NCI-H2171 (cell line): ENCODE measurements at regions not wholly inside any gene's neighbourhood (a gene's known extent, or its start where the extent isn't known, plus 50 kb on each side); places are given as distances from the start of the nearest gene placed in this dataset.

ENCODE experiments used
- DNase-seq: peaks from one replicate; lab custom pipeline; 2025; lab: John Stamatoyannopoulos, UW

DNA sequence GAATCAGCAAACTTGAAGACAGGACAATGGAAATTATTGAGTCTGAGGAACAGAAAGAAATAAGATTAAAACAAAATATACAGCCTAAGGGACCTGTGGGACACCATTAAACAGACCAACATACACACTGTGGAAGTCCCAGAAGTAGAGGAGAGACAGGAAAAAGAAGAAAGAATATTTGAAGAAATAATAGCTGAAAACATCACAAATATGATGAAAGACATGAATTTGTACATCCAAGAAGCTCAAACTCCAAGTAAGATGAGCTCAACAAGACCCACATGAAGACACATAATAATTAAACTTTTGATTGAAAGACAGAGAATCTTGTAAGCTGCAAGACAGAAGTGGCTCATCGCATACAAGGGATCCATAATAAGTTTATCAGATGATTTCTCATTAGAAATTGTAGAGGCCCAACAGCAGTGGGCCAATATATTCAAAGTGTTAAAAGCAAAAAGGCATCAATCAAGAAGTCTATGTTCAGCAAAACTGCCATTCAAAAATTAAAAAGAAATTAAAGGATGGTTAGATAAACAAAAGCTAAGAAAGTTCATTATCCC lies 311.3 kb upstream of the ADGRL2 start:
- no peak for DNase-seq

DNA sequence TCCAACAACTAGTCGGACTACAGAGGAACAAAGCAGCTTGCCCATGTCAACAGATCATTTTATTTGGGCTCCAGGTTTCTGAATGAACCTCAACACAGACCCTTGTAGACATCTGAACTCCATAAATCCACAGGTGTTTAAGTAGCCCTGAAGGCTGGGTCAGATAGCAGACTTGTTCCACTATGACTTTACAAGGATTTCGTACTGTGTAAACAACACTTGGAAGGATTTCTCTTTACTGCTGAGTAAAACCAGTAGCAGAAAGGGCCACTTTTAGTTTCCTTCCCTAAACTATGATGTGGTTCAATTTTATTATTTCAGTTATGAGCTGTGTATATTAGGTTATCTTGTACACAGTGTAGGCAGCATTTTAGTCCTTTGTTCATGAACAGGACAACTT lies 316.4 kb upstream of the ADGRL2 start:
- DNase-seq, result no peak

DNA sequence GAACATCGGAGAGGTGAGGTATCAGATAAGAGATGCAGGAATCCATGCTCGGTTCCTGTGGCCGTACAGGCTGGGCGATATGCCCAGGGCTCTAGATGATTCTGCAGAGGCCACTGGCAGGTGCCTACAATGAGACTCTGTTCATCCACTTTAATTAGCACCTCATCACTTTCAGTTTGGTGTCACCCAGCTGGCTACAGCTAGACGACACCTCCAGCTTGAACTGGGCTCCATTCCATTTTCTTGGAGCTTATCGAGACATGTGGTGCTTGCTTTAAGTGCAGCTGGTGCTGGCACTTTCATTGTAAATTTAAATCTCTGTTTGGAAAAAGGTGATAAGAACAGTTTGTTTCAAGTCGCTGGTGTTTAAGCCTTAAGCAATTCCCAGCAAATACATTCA lies 322.5 kb upstream of the ADGRL2 start:
- no peak for DNase-seq

DNA sequence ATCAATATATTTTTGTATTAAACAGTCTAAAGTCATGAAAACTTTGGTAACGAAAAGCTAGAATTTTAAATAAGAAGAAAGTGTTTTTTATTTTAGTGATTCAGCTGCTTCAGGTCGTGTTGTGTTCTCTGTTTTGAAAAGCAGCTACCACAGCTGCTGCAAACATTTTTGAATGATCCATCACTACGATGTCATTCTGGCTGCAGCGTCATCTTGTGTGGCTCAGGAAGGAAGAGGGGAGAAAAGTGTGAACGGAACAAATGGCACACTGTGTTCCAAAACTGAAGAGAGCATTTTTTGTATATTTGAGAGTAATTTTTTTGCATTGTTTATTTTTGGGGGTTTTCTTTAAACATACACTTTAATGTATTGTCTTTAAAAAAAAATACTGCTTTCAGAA lies 323.0 kb upstream of the ADGRL2 start:
- no peak for DNase-seq

DNA sequence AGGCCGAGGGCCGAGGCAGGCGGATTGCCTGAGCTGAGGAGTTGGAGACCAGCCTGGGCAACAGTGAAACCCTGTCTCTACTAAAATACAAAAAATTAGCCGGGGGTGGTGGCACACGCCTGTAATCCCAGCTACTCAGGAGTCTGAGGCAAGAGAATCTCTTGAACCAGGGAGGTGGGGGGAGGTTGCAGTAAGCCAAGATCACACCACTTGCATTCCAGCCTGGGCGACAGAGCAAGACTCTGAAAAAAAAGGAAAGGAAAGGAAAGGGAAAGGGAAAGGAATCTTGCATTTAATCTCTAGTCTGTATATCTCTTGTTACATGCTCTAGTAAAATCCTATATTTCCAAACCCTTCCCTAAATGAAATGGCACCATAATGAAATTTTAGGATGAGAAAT lies 328.3 kb upstream of the ADGRL2 start:
- DNase-seq, result no peak

DNA sequence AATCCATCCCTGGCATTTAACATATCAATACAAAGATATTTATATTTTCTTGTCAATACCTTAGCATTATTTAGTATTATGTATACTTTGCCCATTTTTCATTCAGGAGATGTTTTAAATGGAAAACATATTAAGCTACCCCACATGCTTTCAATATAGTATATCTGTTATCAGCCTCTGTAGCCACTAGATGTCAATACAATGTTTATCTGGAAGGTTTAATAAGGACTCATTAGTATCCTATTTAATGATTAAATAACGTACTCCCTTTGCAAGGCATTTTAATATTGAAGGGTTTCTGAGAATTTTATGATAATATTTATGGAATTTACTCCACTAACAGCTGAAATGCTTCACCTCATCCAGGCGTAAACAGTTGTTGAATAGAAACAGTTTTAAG lies 329.5 kb upstream of the ADGRL2 start:
- no peak for DNase-seq

DNA sequence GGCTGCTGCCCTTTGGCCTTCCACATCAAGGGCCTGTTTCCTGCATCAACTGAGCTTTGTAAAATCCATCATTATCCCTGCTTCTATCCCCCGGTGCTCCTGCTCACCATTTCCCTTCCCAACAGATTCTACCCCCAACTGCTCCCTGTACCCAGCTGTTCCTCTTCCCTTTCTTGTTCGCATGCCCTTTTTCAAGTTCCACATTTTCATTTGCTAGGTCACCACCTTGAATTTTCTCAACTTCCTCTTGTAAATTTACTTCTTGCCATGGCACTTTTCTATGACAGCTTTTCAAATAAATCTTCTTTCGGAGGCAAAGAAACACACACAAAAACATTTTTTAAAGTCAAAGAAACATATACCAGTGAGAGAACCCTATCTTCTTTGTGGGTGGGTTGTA lies 330.5 kb upstream of the ADGRL2 start:
- DNase-seq, result no peak

DNA sequence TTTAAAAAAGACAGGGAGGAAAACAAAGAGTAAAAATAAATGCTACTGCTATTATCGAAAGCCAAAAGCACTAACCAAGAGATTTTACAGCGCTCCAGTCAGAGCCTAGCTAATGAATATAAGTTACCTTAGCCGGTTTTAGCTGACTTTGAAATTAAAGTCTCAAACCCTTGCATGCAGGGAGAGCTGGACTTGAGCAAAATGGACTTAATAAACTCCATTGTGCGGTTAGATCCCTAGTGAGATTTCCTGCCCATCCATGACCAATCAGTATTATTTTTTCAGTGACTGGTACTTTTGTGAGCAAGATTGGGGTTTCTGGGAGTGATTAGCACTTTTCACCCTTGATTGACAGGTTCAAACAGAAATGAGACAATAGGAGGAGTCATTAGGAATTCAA lies 333.4 kb upstream of the ADGRL2 start:
- DNase-seq, result no peak

DNA sequence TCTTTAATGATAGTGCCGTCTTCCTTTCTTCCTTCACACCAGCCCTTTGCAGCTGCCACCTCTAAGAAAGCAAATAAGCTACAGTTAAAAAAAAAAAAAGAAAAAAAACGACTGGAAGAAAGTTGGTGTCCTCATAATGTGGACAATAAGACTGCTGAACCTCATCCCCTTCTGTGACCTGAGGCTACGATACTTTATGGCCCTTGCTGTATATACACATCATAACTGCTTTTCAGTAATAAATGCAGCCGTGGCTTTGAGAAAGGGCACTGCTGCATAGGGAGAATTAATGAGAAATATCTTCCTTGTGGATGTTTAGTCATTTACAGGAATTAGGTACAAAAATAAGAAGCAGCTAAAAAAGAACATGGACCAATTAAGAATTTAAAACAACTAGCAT lies 333.8 kb upstream of the ADGRL2 start:
- no peak for DNase-seq

DNA sequence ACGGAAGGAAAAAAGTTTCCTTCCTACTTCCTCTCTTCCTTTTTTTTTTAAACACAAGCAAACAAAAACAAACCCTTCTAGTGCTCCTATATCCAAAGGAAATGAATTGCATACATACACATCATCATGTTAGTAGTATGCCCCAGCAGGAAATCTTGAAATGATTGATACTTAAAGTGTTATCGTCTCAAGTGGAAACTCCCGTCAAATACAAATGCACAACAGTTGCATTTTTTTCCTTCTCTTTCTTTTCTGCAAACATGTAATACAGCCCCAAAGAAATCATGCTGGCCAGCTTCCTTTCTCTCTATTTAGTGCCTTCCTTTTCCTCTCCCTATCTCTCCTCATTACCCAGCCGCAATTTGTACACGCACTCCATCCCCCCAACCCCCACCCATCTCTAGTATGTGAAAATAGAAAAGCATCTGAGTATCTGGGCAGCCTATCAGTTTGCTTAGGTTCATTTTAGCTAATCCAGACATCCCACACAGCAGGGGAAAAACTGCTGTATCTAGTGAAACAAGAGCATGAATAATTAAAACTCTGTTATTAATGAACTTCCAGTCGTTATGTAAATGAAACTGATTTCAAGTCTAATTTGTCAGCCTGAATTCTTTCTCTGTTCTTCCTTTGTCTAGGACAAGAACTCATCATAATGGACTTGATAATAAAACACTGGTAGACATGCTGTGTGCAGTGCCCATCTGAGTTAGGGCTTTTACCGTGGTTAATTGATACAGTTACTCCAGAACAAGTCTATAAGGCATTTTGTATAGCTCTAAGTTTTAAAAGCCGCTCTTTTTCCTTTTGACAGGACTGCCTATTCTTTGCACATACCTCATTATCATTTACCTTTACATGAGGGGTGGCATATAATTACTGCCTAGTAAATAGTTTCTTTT lies 336.5 kb upstream of the ADGRL2 start:
- no peak for DNase-seq

DNA sequence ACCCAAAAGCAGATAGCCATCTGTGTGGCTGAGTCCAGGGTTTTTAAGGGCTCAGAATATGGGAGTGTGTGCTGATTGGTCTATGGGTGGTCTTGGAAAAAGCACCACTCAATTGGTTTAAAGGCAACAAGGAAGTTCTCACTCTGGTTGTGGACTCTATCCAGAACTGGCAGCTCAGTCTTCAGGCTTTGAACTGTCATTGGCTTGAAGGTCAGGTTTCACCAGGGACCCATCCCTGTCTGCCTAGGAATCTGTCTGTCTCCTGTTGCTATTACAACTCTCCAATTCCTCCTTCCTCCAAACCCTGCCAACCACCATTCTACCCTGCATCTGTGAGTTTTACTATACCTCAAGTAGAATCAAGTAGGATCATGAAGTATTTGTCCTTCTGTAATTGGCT lies 341.7 kb upstream of the ADGRL2 start:
- DNase-seq, result no peak

DNA sequence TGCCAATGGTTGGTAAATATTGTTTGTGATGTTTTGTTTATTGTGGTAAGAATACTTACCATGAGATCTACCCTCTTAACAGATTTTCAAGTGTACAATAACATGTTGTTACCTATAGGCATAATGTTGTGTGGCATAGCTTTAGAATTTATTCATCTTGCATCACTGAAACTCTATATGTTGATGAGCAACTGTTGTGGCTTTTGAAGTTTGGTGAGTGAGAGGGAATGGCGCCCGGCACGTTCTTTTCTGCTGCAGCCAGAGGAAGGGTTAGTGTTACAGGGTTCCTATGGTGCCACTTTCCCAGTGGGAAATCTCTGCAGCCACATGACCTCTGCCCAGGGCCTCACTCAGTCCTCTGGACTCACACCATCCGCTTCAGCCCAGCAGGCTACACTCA lies 342.5 kb upstream of the ADGRL2 start:
- no peak for DNase-seq

DNA sequence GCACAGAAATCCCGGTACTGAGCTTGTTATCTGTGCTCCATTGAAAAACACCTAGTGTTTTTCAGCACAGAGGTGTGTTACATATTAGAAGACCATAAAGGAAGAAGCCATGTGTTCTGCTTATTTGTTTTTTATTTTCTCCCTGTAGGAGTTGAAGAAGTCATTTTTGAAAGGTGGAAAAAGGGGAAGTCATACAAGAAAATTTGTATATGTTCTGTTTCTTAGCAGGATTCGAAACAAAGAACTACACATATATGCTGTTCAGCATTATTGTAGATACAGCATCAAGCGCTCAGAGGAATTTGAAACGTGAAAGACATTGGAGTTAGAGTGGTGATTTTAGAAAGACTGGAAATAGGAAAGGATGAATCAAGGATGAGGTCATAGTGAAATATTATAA lies 345.3 kb upstream of the ADGRL2 start:
- DNase-seq, result no peak

DNA sequence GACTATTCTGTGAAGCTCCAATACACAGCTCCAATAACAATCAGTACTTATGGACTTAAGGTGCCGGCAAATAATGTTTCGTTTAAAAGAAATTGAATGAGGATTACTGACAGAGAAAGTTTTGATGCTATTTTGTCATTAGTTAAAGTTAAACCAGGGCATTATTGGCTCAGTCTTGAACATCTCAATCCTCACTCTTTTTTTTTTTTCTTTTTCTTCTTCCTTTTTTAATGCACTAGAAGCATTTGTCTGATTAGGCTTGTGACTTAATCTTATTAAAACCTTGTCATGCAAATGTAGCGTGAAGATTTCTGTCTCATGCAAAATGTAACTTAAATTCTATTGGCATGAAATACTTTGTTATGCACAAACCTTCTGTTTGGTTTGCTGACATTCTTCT lies 346.8 kb upstream of the ADGRL2 start:
- DNase-seq, result no peak

DNA sequence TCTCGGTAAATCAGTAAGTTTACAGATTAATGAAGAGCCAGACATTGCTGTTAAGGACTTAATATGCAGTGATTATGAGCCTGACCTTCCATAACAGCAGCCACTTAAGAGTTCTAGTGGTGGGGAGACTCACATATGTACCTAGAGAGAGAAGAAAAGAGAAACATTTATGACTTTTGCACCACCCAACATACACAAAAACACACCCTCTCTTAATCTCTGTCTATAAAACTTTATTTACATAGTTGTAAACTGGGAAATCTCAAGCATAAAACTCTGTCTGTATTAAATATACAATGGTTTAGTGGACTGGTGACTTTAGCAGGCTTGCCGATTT lies 347.4 kb upstream of the ADGRL2 start:
- no peak for DNase-seq

DNA sequence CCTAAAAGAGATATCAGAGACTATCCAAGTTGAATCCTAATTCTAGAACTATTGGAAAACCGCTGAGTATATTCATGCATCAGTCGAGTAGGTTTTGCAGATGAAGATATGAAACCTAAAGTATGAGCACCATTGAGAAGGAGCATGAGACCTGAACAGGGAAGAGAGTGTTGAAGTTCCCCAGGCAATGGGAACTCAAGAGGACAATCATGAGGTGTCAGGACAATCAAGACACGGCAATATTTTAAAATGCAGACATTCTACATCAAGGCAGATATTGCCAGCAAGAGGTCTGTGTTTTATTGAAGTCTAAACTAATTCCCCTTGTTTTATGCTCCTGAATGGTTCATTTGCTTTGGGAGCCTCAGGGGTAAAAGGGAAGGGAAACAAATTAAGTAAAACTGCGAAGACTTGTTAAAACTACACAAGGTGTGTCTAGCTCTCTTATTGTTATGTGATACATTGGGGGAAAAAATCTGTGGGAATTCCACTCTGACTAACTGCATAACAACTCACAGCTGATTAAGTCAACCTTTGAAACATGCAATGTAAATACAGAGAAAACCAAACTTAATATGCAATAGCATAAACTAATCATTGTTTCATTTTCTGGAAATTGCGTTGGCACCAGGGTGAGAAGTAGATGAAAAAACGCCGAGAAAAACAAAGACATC lies 347.9 kb upstream of the ADGRL2 start:
- DNase-seq, result no peak

DNA sequence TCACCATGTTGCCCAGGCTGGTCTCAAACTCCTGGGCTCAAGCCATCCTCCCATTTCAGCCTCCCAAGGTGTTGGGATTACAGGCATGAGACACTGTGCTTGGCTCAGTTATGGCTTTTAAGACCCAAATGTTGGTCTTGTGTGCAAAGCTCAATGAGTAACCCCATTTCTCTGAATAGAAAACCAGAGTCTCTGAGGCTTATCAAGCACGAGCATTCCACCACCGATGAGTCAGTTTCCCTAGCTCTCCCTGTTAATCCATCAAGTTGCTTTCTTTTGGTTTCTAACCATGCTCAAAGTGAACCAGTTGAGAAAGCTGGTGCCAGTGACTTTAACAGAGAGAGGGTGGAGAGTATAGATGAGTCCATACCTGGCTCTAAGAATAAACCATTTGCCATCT lies 350.9 kb upstream of the ADGRL2 start:
- no peak for DNase-seq

DNA sequence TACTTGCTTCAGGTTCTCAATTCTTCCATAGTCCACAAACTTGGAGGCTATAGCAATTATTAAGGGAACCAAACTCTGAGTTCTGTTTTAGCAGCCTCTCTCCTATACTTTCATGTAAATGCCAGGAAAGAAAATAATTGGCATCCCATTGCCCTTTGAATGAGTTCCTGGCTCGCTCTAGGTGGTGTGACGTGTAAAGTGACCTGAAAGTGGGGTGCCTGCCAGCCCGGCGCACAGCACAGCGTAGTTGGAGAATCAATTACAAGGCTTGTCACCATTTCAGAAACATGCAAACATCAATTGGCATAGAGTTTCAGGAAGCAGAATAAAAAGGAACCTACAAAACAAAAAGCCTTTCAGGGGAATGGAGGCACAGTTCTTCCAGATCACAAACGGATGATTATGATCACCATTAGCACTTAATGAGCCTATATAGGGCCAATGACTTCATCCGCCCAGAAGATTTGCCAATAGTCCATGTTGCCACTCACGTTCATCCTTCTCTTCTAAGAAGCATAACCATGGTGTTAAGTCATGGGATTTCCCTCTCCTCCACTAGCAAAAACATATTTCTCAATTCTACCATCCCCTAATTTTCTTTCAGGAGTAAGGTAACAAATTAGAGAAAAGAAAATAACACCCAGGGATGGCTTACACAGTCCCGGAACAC lies 354.6 kb upstream of the ADGRL2 start:
- DNase-seq, result no peak

DNA sequence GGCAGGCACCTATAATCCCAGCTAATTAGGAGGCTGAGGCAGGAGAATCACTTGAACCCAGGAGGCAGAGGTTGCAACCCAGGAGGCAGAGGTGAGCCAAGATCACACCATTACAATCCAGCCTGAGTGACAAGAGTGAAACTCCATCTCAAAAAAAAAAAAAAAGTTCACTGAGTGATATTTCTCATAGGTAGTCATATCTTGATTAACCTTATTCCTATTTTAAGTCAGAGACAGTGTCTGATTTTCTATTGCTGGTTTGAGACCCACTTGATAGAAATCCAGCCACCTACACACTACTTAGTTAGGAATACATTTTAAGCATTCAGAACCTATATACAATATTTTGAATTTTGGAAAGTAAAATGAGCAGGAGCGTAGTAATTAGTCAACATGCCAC lies 357.4 kb upstream of the ADGRL2 start:
- DNase-seq, result no peak

DNA sequence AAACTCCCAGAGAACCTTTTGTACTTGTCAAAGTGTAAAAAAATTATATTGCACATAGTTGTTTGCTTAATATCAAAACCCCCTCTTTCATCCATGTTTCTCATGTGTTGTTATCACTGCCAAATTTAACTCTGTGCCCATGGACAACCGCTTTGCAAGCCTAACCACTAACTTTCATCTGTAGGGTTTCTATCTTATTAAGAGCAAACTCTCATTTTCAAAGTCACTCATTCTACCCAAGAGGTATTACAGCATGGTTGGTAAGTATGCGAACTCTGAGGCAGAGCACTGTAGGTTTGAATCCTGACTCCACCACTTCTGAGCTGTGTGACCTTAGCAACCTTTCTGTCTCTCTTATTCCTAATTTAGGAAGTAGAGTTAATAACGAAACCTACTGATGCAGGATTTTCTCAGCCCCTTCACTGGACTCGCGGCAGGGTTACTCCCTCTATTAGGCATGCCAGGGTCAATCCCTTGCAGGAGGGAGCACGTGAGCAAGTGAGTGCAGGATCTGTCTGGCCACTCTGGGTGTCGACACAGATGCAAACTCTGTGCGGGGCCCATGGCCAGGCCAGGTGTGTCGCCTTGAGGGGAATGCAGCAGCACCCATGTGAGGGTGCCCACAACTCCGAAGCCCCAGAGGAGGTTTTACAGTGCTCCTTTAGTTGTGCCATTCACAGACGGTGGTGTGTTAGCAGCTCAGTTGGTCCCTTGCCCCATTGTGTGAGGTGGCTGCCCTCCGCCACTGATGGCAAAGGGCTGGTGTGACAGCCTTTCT lies 361.5 kb upstream of the ADGRL2 start:
- no peak for DNase-seq

DNA sequence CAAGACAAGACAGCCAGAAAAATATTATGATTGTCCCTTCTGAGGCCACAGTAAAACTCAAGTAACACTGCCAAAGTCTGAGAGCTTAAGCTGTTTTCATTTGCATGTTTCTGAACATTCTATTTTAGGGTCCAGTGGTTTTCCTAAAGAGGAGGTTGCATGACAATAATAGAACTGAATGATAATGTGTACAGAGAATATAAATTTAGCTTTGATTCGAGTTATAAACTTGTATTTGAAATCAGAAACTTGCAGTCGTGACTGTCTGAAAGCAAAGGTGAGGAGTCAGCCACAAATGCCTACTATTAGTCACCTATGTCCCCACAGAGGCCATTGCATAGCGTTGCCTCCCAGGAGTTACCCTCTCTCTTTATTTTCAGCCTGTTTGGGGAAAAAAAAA lies 363.1 kb upstream of the ADGRL2 start:
- no peak for DNase-seq

DNA sequence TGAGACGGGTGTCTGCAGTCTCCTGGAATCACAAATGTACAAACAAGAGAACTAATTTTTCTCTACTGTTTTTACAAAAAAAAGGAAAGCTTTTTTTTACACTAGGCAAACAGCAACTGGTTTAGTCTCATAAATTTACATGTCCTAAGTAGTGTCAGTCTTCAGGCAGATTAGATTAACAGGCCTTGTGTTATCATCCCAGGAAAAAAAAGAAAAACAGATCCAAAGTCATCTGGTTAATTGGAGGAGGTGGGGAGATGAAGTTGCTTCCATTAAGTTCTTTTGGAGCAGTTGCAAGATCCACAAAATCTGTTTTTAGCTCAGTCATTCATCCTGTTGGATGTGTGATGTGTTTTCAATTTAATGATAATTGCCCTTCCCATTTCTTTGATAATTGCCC lies 363.5 kb upstream of the ADGRL2 start:
- DNase-seq, result no peak
